ES-I3 (cell line): ENCODE measurements at regions not wholly inside any gene's neighbourhood (a gene's known extent, or its start where the extent isn't known, plus 50 kb on each side); places are given as distances from the start of the nearest gene placed in this dataset.
"Not testable (repeated sequence)": the region's sequence is repeated elsewhere in the genome, so short reads cannot be mapped to it uniquely, and the experiment has no call there.

Experiments used
- H3K36me3 ChIP-seq: 2 replicates; pipeline ENCODE4 v1.6.1; 2013; ENCODE audit warnings: mild to moderate bottlenecking, low read length, control low read depth, moderate library complexity; ENCODE audit not compliant: insufficient read depth
- H3K4me1 ChIP-seq: 2 replicates; pipeline ENCODE4 v1.6.1; 2013; ENCODE audit warnings: mild to moderate bottlenecking, control low read depth, low read length; ENCODE audit not compliant: insufficient read depth
- H3K9ac ChIP-seq: 2 replicates; pipeline ENCODE4 v1.6.1; 2013; ENCODE audit warnings: low read depth, mild to moderate bottlenecking, low read length, moderate library complexity
- H3K9me3 ChIP-seq: 2 replicates; pipeline ENCODE4 v1.6.1; 2013; ENCODE audit warnings: mild to moderate bottlenecking, low read length, moderate library complexity; ENCODE audit not compliant: control insufficient read depth, insufficient read depth

- not testable (repeated sequence) for H3K9me3 ChIP-seq, H3K36me3 ChIP-seq, H3K9ac ChIP-seq, H3K4me1 ChIP-seq
Observed at GRCh38 chr12:9313479-9313878, 105.3 kb upstream of the PZP start.

- H3K4me1 ChIP-seq, H3K36me3 ChIP-seq, H3K9ac ChIP-seq, H3K9me3 ChIP-seq: not testable (repeated sequence)
Observed at GRCh38 chr12:9312406-9313392, 104.5 kb upstream of the PZP start.

GRCh38 chr12:9311454-9311853 lies 103.3 kb upstream of the PZP start:
- not testable (repeated sequence) for H3K36me3 ChIP-seq, H3K4me1 ChIP-seq, H3K9ac ChIP-seq, H3K9me3 ChIP-seq

GRCh38 chr12:9310645-9311044 lies 102.5 kb upstream of the PZP start:
- not testable (repeated sequence) for H3K9ac ChIP-seq, H3K9me3 ChIP-seq, H3K4me1 ChIP-seq, H3K36me3 ChIP-seq

GRCh38 chr12:9309749-9310148 lies 101.6 kb upstream of the PZP start:
- H3K4me1 ChIP-seq, H3K9me3 ChIP-seq, H3K9ac ChIP-seq, H3K36me3 ChIP-seq: not testable (repeated sequence)

- H3K36me3 ChIP-seq, H3K9ac ChIP-seq, H3K4me1 ChIP-seq, H3K9me3 ChIP-seq: not testable (repeated sequence)
Observed at GRCh38 chr12:9308745-9309144, 100.5 kb upstream of the PZP start.

- not testable (repeated sequence) for H3K4me1 ChIP-seq, H3K9me3 ChIP-seq, H3K9ac ChIP-seq, H3K36me3 ChIP-seq
Observed at GRCh38 chr12:9308163-9308562, 100.0 kb upstream of the PZP start.

- not testable (repeated sequence) for H3K36me3 ChIP-seq, H3K4me1 ChIP-seq, H3K9me3 ChIP-seq, H3K9ac ChIP-seq
Observed at GRCh38 chr12:9307255-9307654, 99.1 kb upstream of the PZP start.

- not testable (repeated sequence) for H3K4me1 ChIP-seq, H3K36me3 ChIP-seq, H3K9ac ChIP-seq, H3K9me3 ChIP-seq
Observed at GRCh38 chr12:9306004-9306403, 97.8 kb upstream of the PZP start.

- H3K9ac ChIP-seq, H3K36me3 ChIP-seq, H3K4me1 ChIP-seq, H3K9me3 ChIP-seq: not testable (repeated sequence)
Observed at GRCh38 chr12:9304540-9304939, 96.3 kb upstream of the PZP start.

- H3K36me3 ChIP-seq, H3K9me3 ChIP-seq, H3K9ac ChIP-seq, H3K4me1 ChIP-seq: not testable (repeated sequence)
Observed at GRCh38 chr12:9295872-9296271, 87.7 kb upstream of the PZP start.

- H3K36me3 ChIP-seq, H3K9ac ChIP-seq, H3K9me3 ChIP-seq, H3K4me1 ChIP-seq: not testable (repeated sequence)
Observed at GRCh38 chr12:9294072-9294620, 86.0 kb upstream of the PZP start.

- not testable (repeated sequence) for H3K4me1 ChIP-seq, H3K9ac ChIP-seq, H3K9me3 ChIP-seq, H3K36me3 ChIP-seq
Observed at GRCh38 chr12:9293391-9293790, 85.2 kb upstream of the PZP start.

- not testable (repeated sequence) for H3K4me1 ChIP-seq, H3K9ac ChIP-seq, H3K9me3 ChIP-seq, H3K36me3 ChIP-seq
Observed at GRCh38 chr12:9289984-9290383, 81.8 kb upstream of the PZP start.

GRCh38 chr12:9284724-9285123 lies 76.5 kb upstream of the PZP start:
- H3K4me1 ChIP-seq, H3K36me3 ChIP-seq, H3K9ac ChIP-seq, H3K9me3 ChIP-seq: not testable (repeated sequence)
